ENCODE measurements at regions not wholly inside any gene's neighbourhood (a gene's known extent, or its start where the extent isn't known, plus 50 kb on each side); places are given as distances from the start of the nearest gene placed in this dataset.

GRCh38 chr1:34353409-34353808 lies 176.7 kb downstream of the C1orf94 start:
- Histone ChIP-seq H3K27ac (ENCODE audit: low read depth, low read length) (no peak overlapping the region), H3K9ac (ENCODE audit: low read depth in 1 of 2, low read length in 2 of 2) (no peak overlapping the region), H3K4me1 (ENCODE audit: control insufficient read depth in 1 of 2, insufficient read depth in 2 of 2, low read length in 2 of 2) (no peaks in the 10 kb centered on the region), H3K27me3 (ENCODE audit: control insufficient read depth in 1 of 2, insufficient read depth in 2 of 2, low read length in 2 of 2) (no peaks in the 10 kb centered on the region), H3K36me3 (ENCODE audit: control insufficient read depth in 1 of 2, insufficient read depth in 2 of 2, low read length in 2 of 2) (no peaks in the 10 kb centered on the region), H3K9me3 (ENCODE audit: control insufficient read depth in 1 of 2, low read length in 2 of 2) (no peaks in the 10 kb centered on the region), H3K4me3 (ENCODE audit: low read depth in 1 of 2, low read length in 2 of 2) (no peak overlapping the region)

GRCh38 chr1:34354367-34354766 lies 177.7 kb downstream of the C1orf94 start:
- H3K9ac ChIP-seq (ENCODE audit: low read depth in 1 of 2, low read length in 2 of 2): no peak overlapping the region
- no peaks in the 10 kb centered on the region for H3K27me3 ChIP-seq (ENCODE audit: control insufficient read depth in 1 of 2, insufficient read depth in 2 of 2, low read length in 2 of 2)
- H3K36me3 ChIP-seq (ENCODE audit: control insufficient read depth in 1 of 2, insufficient read depth in 2 of 2, low read length in 2 of 2): no peaks in the 10 kb centered on the region
- H3K4me1 ChIP-seq (ENCODE audit: control insufficient read depth in 1 of 2, insufficient read depth in 2 of 2, low read length in 2 of 2): no peaks in the 10 kb centered on the region
- no peak overlapping the region for H3K27ac ChIP-seq (ENCODE audit: low read depth, low read length)
- H3K4me3 ChIP-seq (ENCODE audit: low read depth in 1 of 2, low read length in 2 of 2): no peak overlapping the region
- no peaks in the 10 kb centered on the region for H3K9me3 ChIP-seq (ENCODE audit: control insufficient read depth in 1 of 2, low read length in 2 of 2)

GRCh38 chr1:34356853-34357252 lies 180.1 kb downstream of the C1orf94 start:
- Histone ChIP-seq H3K27me3 (ENCODE audit: control insufficient read depth in 1 of 2, insufficient read depth in 2 of 2, low read length in 2 of 2) (no peaks in the 10 kb centered on the region), H3K27ac (ENCODE audit: low read depth, low read length) (no peak overlapping the region), H3K9me3 (ENCODE audit: control insufficient read depth in 1 of 2, low read length in 2 of 2) (no peaks in the 10 kb centered on the region)

DNA sequence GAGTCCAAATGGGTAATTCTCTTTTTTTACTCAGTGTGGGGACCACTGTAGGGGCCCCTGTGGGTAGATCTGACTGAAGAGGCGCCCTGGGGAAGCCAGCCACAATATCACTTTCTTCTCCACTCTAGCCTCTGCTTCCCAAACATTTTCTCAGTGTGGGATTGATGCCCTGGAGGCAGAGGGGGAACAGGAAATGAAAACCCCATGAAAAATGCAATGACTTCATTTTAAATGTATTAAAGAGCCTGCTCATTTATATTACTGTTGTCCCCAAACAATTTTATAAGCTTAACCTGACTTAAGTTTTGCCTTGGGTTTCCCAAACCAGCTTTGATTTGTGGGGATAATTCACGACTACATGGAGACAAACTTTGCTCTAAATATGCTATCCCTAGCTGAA lies 181.9 kb downstream of the C1orf94 start:
- H3K9ac ChIP-seq (ENCODE audit: low read depth in 1 of 2, low read length in 2 of 2): no peak overlapping the region

More at GRCh38 chr1:34356853-34357252, 180.1 kb downstream of the C1orf94 start:
- no peak overlapping the region for H3K9ac ChIP-seq (ENCODE audit: low read depth in 1 of 2, low read length in 2 of 2)
- H3K36me3 ChIP-seq (ENCODE audit: control insufficient read depth in 1 of 2, insufficient read depth in 2 of 2, low read length in 2 of 2): no peaks in the 10 kb centered on the region
- no peak overlapping the region for H3K4me3 ChIP-seq (ENCODE audit: low read depth in 1 of 2, low read length in 2 of 2)
- H3K4me1 ChIP-seq (ENCODE audit: control insufficient read depth in 1 of 2, insufficient read depth in 2 of 2, low read length in 2 of 2): no peaks in the 10 kb centered on the region

DNA sequence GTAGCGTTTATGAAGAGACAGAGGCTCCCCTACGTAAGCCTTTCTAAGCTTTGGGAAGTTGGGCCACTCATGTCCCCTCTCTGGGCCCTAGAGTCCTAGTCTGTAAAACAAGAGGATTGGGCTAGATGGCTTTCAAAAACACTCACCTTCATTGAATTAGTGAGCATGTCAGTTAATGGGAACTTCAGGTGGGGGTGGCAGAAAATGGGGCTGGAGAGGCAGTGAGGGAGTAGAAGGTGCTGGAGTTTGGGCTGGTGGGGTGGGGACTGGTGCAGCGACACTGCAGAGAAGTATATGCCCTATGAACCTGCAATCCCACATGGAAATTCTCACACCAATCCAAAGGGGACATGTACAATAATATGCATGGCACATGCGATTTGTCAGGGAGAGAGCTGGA lies 182.7 kb downstream of the C1orf94 start:
- Histone ChIP-seq H3K27me3 (ENCODE audit: control insufficient read depth in 1 of 2, insufficient read depth in 2 of 2, low read length in 2 of 2) (no peaks in the 10 kb centered on the region), H3K4me1 (ENCODE audit: control insufficient read depth in 1 of 2, insufficient read depth in 2 of 2, low read length in 2 of 2) (no peaks in the 10 kb centered on the region), H3K36me3 (ENCODE audit: control insufficient read depth in 1 of 2, insufficient read depth in 2 of 2, low read length in 2 of 2) (no peaks in the 10 kb centered on the region), H3K9ac (ENCODE audit: low read depth in 1 of 2, low read length in 2 of 2) (no peak overlapping the region), H3K27ac (ENCODE audit: low read depth, low read length) (no peak overlapping the region), H3K4me3 (ENCODE audit: low read depth in 1 of 2, low read length in 2 of 2) (no peak overlapping the region), H3K9me3 (ENCODE audit: control insufficient read depth in 1 of 2, low read length in 2 of 2) (no peaks in the 10 kb centered on the region)

More for the DNA sequence above, 181.9 kb downstream of the C1orf94 start:
- no peaks in the 10 kb centered on the region for H3K36me3 ChIP-seq (ENCODE audit: control insufficient read depth in 1 of 2, insufficient read depth in 2 of 2, low read length in 2 of 2)
- no peaks in the 10 kb centered on the region for H3K27me3 ChIP-seq (ENCODE audit: control insufficient read depth in 1 of 2, insufficient read depth in 2 of 2, low read length in 2 of 2)
- H3K4me3 ChIP-seq (ENCODE audit: low read depth in 1 of 2, low read length in 2 of 2): no peak overlapping the region
- H3K27ac ChIP-seq (ENCODE audit: low read depth, low read length): no peak overlapping the region
- no peaks in the 10 kb centered on the region for H3K4me1 ChIP-seq (ENCODE audit: control insufficient read depth in 1 of 2, insufficient read depth in 2 of 2, low read length in 2 of 2)
- no peaks in the 10 kb centered on the region for H3K9me3 ChIP-seq (ENCODE audit: control insufficient read depth in 1 of 2, low read length in 2 of 2)

- Histone ChIP-seq H3K27ac (ENCODE audit: low read depth, low read length) (no peak overlapping the region), H3K27me3 (ENCODE audit: control insufficient read depth in 1 of 2, insufficient read depth in 2 of 2, low read length in 2 of 2) (no peaks in the 10 kb centered on the region), H3K4me1 (ENCODE audit: control insufficient read depth in 1 of 2, insufficient read depth in 2 of 2, low read length in 2 of 2) (no peaks in the 10 kb centered on the region), H3K4me3 (ENCODE audit: low read depth in 1 of 2, low read length in 2 of 2) (no peak overlapping the region), H3K9ac (ENCODE audit: low read depth in 1 of 2, low read length in 2 of 2) (no peak overlapping the region), H3K36me3 (ENCODE audit: control insufficient read depth in 1 of 2, insufficient read depth in 2 of 2, low read length in 2 of 2) (no peaks in the 10 kb centered on the region), H3K9me3 (ENCODE audit: control insufficient read depth in 1 of 2, low read length in 2 of 2) (no peaks in the 10 kb centered on the region)
These were observed 183.9 kb downstream of the C1orf94 start for GRCh38 chr1:34360574-34360973.

DNA sequence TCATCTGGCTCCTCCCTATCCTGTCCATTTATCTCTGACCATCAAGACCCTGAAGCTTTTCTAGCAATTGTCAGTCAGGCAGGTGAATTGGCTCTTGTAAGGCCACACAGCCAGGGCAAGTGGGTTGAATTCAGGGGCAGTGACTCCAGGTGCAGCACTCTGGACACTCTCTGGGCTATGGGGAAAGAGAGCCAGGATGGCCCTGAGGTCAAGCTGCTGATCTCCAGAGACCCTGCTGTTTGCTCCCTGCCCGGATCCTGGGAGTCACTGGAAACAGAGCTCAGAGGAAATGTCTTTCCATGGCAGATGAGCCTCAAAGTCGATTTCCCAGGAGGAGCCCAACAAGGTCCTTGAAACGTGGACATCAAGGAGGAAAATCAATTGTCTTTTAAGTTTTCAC lies 184.4 kb downstream of the C1orf94 start:
- Histone ChIP-seq H3K9me3 (ENCODE audit: control insufficient read depth in 1 of 2, low read length in 2 of 2) (no peaks in the 10 kb centered on the region), H3K4me1 (ENCODE audit: control insufficient read depth in 1 of 2, insufficient read depth in 2 of 2, low read length in 2 of 2) (no peaks in the 10 kb centered on the region), H3K4me3 (ENCODE audit: low read depth in 1 of 2, low read length in 2 of 2) (no peak overlapping the region), H3K36me3 (ENCODE audit: control insufficient read depth in 1 of 2, insufficient read depth in 2 of 2, low read length in 2 of 2) (no peaks in the 10 kb centered on the region), H3K27me3 (ENCODE audit: control insufficient read depth in 1 of 2, insufficient read depth in 2 of 2, low read length in 2 of 2) (no peaks in the 10 kb centered on the region), H3K27ac (ENCODE audit: low read depth, low read length) (no peak overlapping the region), H3K9ac (ENCODE audit: low read depth in 1 of 2, low read length in 2 of 2) (no peak overlapping the region)

DNA sequence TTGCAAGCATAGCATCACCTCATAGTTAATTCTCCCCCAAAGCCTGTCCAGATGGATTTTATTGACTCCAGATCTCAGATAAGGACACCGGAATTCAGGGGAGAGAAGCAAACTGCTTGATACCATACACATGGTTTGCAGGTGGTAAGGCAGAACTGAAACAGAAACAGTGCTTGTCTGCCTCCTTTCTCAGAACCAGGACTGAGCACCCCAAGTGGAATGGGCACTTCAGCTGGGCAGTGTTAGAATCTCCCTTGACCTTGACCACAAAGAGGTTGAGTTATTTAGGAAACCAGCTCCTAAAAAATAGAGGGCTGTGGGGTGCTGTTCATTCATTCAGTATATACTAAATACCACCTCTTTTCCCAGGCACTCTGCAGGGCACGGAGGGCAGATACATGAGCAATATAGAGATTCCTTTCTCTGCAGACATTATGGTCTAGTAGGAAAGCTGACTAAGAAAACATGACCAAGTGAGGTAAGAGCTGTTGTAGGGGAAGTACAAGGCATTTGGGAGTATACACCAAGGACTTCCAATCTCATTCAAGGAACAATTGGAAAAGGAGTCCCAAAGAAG lies 185.2 kb downstream of the C1orf94 start:
- H3K9ac ChIP-seq (ENCODE audit: low read depth in 1 of 2, low read length in 2 of 2): no peak overlapping the region
- H3K4me3 ChIP-seq (ENCODE audit: low read depth in 1 of 2, low read length in 2 of 2): no peak overlapping the region
- no peaks in the 10 kb centered on the region for H3K9me3 ChIP-seq (ENCODE audit: control insufficient read depth in 1 of 2, low read length in 2 of 2)
- no peaks in the 10 kb centered on the region for H3K4me1 ChIP-seq (ENCODE audit: control insufficient read depth in 1 of 2, insufficient read depth in 2 of 2, low read length in 2 of 2)
- H3K36me3 ChIP-seq (ENCODE audit: control insufficient read depth in 1 of 2, insufficient read depth in 2 of 2, low read length in 2 of 2): no peaks in the 10 kb centered on the region
- no peak overlapping the region for H3K27ac ChIP-seq (ENCODE audit: low read depth, low read length)
- H3K27me3 ChIP-seq (ENCODE audit: control insufficient read depth in 1 of 2, insufficient read depth in 2 of 2, low read length in 2 of 2): no peaks in the 10 kb centered on the region

DNA sequence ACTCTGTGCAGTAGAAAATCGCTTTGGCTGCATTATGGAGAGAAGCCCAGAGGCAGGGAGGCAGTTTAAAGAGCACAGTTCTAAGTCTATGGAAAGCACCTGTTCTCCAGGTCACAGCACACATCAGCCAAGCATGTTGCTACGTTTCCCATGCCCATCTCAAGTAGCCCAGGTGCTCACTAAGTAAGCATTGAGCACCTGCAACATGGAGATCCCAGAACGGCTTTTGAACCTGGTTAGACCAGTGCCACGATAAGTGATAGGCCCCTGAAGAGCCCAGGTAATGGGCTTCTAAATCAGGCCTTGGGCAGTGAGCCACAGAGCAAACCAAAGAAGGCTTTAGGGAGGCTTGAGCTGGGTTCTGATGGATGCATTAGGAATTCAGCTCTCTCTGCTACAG lies 186.2 kb downstream of the C1orf94 start:
- H3K27me3 ChIP-seq (ENCODE audit: control insufficient read depth in 1 of 2, insufficient read depth in 2 of 2, low read length in 2 of 2): no peaks in the 10 kb centered on the region

GRCh38 chr1:34363447-34363846 lies 186.7 kb downstream of the C1orf94 start:
- Histone ChIP-seq H3K4me3 (ENCODE audit: low read depth in 1 of 2, low read length in 2 of 2) (no peak overlapping the region), H3K27me3 (ENCODE audit: control insufficient read depth in 1 of 2, insufficient read depth in 2 of 2, low read length in 2 of 2) (no peaks in the 10 kb centered on the region), H3K27ac (ENCODE audit: low read depth, low read length) (no peak overlapping the region), H3K9me3 (ENCODE audit: control insufficient read depth in 1 of 2, low read length in 2 of 2) (no peaks in the 10 kb centered on the region), H3K9ac (ENCODE audit: low read depth in 1 of 2, low read length in 2 of 2) (no peak overlapping the region), H3K36me3 (ENCODE audit: control insufficient read depth in 1 of 2, insufficient read depth in 2 of 2, low read length in 2 of 2) (no peaks in the 10 kb centered on the region), H3K4me1 (ENCODE audit: control insufficient read depth in 1 of 2, insufficient read depth in 2 of 2, low read length in 2 of 2) (no peaks in the 10 kb centered on the region)

More for the DNA sequence above, 186.2 kb downstream of the C1orf94 start:
- no peak overlapping the region for H3K27ac ChIP-seq (ENCODE audit: low read depth, low read length)
- H3K9me3 ChIP-seq (ENCODE audit: control insufficient read depth in 1 of 2, low read length in 2 of 2): no peaks in the 10 kb centered on the region
- H3K4me3 ChIP-seq (ENCODE audit: low read depth in 1 of 2, low read length in 2 of 2): no peak overlapping the region
- H3K4me1 ChIP-seq (ENCODE audit: control insufficient read depth in 1 of 2, insufficient read depth in 2 of 2, low read length in 2 of 2): no peaks in the 10 kb centered on the region
- H3K9ac ChIP-seq (ENCODE audit: low read depth in 1 of 2, low read length in 2 of 2): no peak overlapping the region
- H3K36me3 ChIP-seq (ENCODE audit: control insufficient read depth in 1 of 2, insufficient read depth in 2 of 2, low read length in 2 of 2): no peaks in the 10 kb centered on the region

DNA sequence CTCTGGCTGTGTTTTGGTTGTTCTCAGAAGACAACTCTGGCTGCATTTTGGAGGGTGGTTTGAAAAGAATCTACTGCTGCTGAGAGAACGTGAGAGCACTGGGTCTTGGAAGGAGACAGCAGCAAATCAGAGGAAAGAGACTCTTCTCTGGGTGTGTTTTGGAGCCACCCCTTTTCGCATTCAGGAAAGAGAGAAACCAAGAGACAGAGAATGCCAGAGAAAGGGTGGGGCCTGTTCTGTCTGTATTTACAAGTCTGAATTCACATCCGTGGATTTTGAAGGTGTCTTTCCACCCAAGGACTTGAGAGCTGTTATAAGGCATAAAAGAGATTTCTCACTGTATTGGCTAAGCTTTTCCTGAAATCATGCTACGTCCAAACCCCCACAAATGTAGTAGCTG lies 187.2 kb downstream of the C1orf94 start:
- no peak overlapping the region for H3K27ac ChIP-seq (ENCODE audit: low read depth, low read length)
- H3K27me3 ChIP-seq (ENCODE audit: control insufficient read depth in 1 of 2, insufficient read depth in 2 of 2, low read length in 2 of 2): no peaks in the 10 kb centered on the region
- H3K9me3 ChIP-seq (ENCODE audit: control insufficient read depth in 1 of 2, low read length in 2 of 2): no peaks in the 10 kb centered on the region
- H3K36me3 ChIP-seq (ENCODE audit: control insufficient read depth in 1 of 2, insufficient read depth in 2 of 2, low read length in 2 of 2): no peaks in the 10 kb centered on the region
- H3K9ac ChIP-seq (ENCODE audit: low read depth in 1 of 2, low read length in 2 of 2): no peak overlapping the region
- H3K4me1 ChIP-seq (ENCODE audit: control insufficient read depth in 1 of 2, insufficient read depth in 2 of 2, low read length in 2 of 2): no peaks in the 10 kb centered on the region
- no peak overlapping the region for H3K4me3 ChIP-seq (ENCODE audit: low read depth in 1 of 2, low read length in 2 of 2)

Measured in duodenal mucosa (tissue), 2 donors.